Suprapubic skin (tissue), 3 donors: ENCODE measurements at regions not wholly inside any gene's neighbourhood (a gene's known extent, or its start where the extent isn't known, plus 50 kb on each side); places are given as distances from the start of the nearest gene placed in this dataset.

Experiments used
- EP300 ChIP-seq: sonication (generic); formaldehyde crosslinking; IDR thresholded peaks from one replicate; pipeline ENCODE4 v1.6.1; 2017; ENCODE audit warnings: antibody characterized with exemption
- POLR2A ChIP-seq, 2 donors: fragments of 450-650 bp; IDR thresholded peaks; one replicate each; pipeline ENCODE4 v1.6.1; 2017; ENCODE audit warnings: antibody characterized with exemption in 2 of 2, mild to moderate bottlenecking in 2 of 2, moderate library complexity in 2 of 2
- TF ChIP-seq, protein P1 (sequence below), 2 donors: fragments of 200-600 bp in 1 of 2; fragments of 450-650 bp in 1 of 2; sonication (generic) in 1 of 2; IDR thresholded peaks; one replicate each; pipeline ENCODE4 v1.5.1; 2016 to 2019; ENCODE audit warnings: antibody characterized with exemption in 2 of 2, mild to moderate bottlenecking in 1 of 2, moderate library complexity in 1 of 2

- TF ChIP-seq, protein P1, sequence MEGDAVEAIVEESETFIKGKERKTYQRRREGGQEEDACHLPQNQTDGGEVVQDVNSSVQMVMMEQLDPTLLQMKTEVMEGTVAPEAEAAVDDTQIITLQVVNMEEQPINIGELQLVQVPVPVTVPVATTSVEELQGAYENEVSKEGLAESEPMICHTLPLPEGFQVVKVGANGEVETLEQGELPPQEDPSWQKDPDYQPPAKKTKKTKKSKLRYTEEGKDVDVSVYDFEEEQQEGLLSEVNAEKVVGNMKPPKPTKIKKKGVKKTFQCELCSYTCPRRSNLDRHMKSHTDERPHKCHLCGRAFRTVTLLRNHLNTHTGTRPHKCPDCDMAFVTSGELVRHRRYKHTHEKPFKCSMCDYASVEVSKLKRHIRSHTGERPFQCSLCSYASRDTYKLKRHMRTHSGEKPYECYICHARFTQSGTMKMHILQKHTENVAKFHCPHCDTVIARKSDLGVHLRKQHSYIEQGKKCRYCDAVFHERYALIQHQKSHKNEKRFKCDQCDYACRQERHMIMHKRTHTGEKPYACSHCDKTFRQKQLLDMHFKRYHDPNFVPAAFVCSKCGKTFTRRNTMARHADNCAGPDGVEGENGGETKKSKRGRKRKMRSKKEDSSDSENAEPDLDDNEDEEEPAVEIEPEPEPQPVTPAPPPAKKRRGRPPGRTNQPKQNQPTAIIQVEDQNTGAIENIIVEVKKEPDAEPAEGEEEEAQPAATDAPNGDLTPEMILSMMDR (IDR thresholded peaks at IDR 0.05), result no peak
- TF ChIP-seq POLR2A (IDR thresholded peaks at IDR 0.05) (no peak), EP300 (no peak)
These were observed 1377.2 kb upstream of the MIR17HG start for GRCh38 chr13:89970353-89970709.
